Lower leg skin (tissue), 3 donors: ENCODE measurements at regions not wholly inside any gene's neighbourhood (a gene's known extent, or its start where the extent isn't known, plus 50 kb on each side); places are given as distances from the start of the nearest gene placed in this dataset.

Experiments
- CTCF ChIP-seq, 3 donors: fragments of 450-650 bp; IDR thresholded peaks; one replicate each; pipeline ENCODE4 v1.5.1; 2016; ENCODE audit warnings: antibody characterized with exemption in 3 of 3, mild to moderate bottlenecking in 3 of 3, moderate library complexity in 2 of 3
- POLR2A ChIP-seq, 2 donors: fragments of 450-650 bp; IDR thresholded peaks; one replicate each; pipeline ENCODE4 v1.6.1; 2016 to 2017; ENCODE audit warnings: antibody characterized with exemption in 2 of 2, mild to moderate bottlenecking in 1 of 2, moderate library complexity in 1 of 2

- TF ChIP-seq POLR2A (IDR thresholded peaks at IDR 0.05) (no peak), CTCF (IDR thresholded peaks at IDR 0.05) (no peak)
Observed at GRCh38 chr14:48826058-48826457, 760.1 kb downstream of the RPS29 start.
